ENCODE measurements at regions not wholly inside any gene's neighbourhood (a gene's known extent, or its start where the extent isn't known, plus 50 kb on each side); places are given as distances from the start of the nearest gene placed in this dataset.

DNA sequence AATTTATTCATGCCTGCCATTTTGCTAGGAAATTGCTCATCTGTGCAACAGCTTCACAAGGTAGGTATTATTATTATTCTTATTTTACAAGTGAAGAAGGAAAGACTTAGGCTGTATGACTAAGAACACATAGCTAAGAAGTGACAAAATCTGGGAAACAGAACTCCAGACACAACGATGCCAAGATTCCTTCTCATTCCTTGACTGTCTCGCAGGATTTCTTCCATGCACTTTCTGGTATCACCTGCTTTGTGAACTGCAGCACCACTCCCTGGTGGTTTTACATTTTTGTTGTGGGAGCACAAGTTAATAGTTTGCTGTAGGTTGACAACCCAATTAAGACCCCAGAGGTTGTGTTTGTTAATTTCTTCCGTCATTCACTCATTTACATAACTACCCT lies 188.5 kb downstream of the LACC1 start:
- H2BK12ac ChIP-seq (ENCODE audit: insufficient read length, low read depth, low read length): no peak overlapping the region
- H2AK5ac ChIP-seq (ENCODE audit: insufficient read length, low read length): no peak overlapping the region
- no peak overlapping the region for H2BK120ac ChIP-seq (ENCODE audit: low read depth, low read length, poor library complexity, severe bottlenecking)
- no peak for DNase-seq
- H3K14ac ChIP-seq (ENCODE audit: insufficient read depth, low read length): no peak overlapping the region
- peaks cover 3% of the 10 kb centered on the region for H3K27me3 Mint-ChIP-seq (ENCODE audit: low read depth)
- H4K8ac ChIP-seq (replicated peaks; ENCODE audit: insufficient read length, low read depth, low read length): no peak overlapping the region
- no peaks in the 10 kb centered on the region for H3K79me2 ChIP-seq (ENCODE audit: insufficient read depth, low read length)
- H3K36me3 Mint-ChIP-seq (ENCODE audit: insufficient read depth in 1 of 3, low read depth in 3 of 3): peaks cover 9 to 37% (median 14%) of the 10 kb centered on the region in 3 experiments
- H3K4me1 Mint-ChIP-seq: peaks cover 24% of the 10 kb centered on the region in 2 experiments
- H3T11ph ChIP-seq (ENCODE audit: low read length): no peak overlapping the region
- no peak overlapping the region for H3K56ac ChIP-seq (ENCODE audit: insufficient read length, low read depth, low read length)
- no CpG with 5 or more reads among the region's 3 CpGs for WGBS (ENCODE audit: extremely low coverage, insufficient read length, low lambda C conversion rate)
- no peak overlapping the region for H2BK20ac ChIP-seq (ENCODE audit: low read depth, low read length, poor library complexity, severe bottlenecking)
- TF ChIP-seq, protein P1, sequence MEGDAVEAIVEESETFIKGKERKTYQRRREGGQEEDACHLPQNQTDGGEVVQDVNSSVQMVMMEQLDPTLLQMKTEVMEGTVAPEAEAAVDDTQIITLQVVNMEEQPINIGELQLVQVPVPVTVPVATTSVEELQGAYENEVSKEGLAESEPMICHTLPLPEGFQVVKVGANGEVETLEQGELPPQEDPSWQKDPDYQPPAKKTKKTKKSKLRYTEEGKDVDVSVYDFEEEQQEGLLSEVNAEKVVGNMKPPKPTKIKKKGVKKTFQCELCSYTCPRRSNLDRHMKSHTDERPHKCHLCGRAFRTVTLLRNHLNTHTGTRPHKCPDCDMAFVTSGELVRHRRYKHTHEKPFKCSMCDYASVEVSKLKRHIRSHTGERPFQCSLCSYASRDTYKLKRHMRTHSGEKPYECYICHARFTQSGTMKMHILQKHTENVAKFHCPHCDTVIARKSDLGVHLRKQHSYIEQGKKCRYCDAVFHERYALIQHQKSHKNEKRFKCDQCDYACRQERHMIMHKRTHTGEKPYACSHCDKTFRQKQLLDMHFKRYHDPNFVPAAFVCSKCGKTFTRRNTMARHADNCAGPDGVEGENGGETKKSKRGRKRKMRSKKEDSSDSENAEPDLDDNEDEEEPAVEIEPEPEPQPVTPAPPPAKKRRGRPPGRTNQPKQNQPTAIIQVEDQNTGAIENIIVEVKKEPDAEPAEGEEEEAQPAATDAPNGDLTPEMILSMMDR (conservative IDR thresholded peaks at IDR 0.05): no peak
- H3K9me3 Mint-ChIP-seq: peaks cover 23 to 28% of the 10 kb centered on the region in 2 experiments
- H4K20me1 ChIP-seq (ENCODE audit: control insufficient read depth, insufficient read depth, insufficient read length): no peaks in the 10 kb centered on the region
- H2BK5ac ChIP-seq (ENCODE audit: insufficient read length, low read length): no peak overlapping the region
- no peaks in the 10 kb centered on the region for H3K27me3 ChIP-seq (ENCODE audit: insufficient read depth, low read length)
- H3K4me3 Mint-ChIP-seq: no peak overlapping the region
- H3K9me3 ChIP-seq (ENCODE audit: control insufficient read depth, low read depth, low read length): no peaks in the 10 kb centered on the region
- H2AFZ ChIP-seq (ENCODE audit: low read length): peak overlapping the region; percentile 5
- no peak overlapping the region for H3K4me2 ChIP-seq (ENCODE audit: insufficient read depth, insufficient read length, low read length)
- no peak overlapping the region for H2BK15ac ChIP-seq (ENCODE audit: low read depth, low read length)
- H3K4me1 ChIP-seq (ENCODE audit: insufficient read depth, low read length): peaks cover 1% of the 10 kb centered on the region; the same call in 1 of the 2 replicates
- H3K9ac ChIP-seq (ENCODE audit: extremely low read depth, insufficient read length, low read length): no peak overlapping the region
- H3K4ac ChIP-seq (ENCODE audit: low read depth, low read length): no peak overlapping the region
- no peak overlapping the region for H3K27ac Mint-ChIP-seq
- no peak overlapping the region for H4K5ac ChIP-seq (ENCODE audit: insufficient read length, low read depth, low read length)
- H3K23me2 ChIP-seq (ENCODE audit: insufficient read length, low read depth, low read length, poor library complexity, severe bottlenecking): no peaks in the 10 kb centered on the region
- H3K79me1 ChIP-seq (ENCODE audit: insufficient read depth, low read depth, low read length, poor library complexity, severe bottlenecking): no peaks in the 10 kb centered on the region
- no peak overlapping the region for H3K23ac ChIP-seq (ENCODE audit: insufficient read length, low read depth, low read length)
- no peak overlapping the region for H4K91ac ChIP-seq (ENCODE audit: insufficient read length, low read depth, low read length)
- no peak overlapping the region for H3K27ac ChIP-seq (ENCODE audit: insufficient read length, low read depth, low read length)
- H3K18ac ChIP-seq (ENCODE audit: insufficient read length, low read depth, low read length): no peak overlapping the region

All from H9 (cell line).